Islet precursor cell (in vitro differentiated cells): ENCODE measurements at regions not wholly inside any gene's neighbourhood (a gene's known extent, or its start where the extent isn't known, plus 50 kb on each side); places are given as distances from the start of the nearest gene placed in this dataset.
"Not testable (repeated sequence)": the region's sequence is repeated elsewhere in the genome, so short reads cannot be mapped to it uniquely, and the experiment has no call there.

Experiments
- DNase-seq: peaks from one replicate; pipeline ENCODE4 v3.0.0-alpha.2; 2018

DNA sequence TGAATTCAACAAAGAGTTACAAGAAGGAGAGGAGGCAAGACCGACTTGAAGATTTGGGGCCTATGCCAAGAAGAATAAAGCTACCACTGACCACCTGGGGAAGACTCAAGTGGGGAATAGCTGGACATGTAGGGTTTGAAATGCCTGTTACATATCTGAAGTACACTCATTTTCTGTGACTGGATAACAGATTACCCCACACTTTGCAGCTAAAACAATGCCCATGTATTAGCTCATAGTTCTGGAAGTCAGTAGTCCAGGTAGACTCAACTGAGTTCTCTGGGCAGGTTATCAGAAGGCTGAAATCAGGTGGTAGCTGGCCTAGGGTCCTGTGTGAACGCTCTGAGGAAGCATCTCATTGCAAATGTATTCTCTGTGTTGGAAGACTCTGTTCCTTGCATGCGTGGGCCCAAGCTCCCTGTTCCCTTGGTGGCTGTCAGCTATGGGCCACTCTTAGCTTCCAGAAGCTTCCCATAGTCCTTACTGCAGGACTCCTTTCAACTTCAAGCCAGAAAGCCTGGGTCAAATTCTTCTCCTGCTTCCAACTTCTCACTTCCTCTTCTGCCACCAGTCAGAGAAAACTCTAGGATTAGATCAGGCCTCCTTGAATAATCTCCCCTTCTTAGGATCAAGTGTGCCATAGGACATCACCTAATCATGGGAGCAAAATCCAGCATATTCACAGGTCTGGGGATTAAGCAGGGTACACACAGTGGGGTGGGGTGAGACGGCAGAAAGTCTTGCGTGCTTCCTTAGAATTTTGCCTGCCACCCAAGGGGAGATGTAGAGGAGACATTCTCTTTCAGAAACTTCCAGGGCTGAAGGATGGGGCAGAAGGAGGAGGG, 187.8 kb downstream of the SHQ1 start:
- no peak for DNase-seq

DNA sequence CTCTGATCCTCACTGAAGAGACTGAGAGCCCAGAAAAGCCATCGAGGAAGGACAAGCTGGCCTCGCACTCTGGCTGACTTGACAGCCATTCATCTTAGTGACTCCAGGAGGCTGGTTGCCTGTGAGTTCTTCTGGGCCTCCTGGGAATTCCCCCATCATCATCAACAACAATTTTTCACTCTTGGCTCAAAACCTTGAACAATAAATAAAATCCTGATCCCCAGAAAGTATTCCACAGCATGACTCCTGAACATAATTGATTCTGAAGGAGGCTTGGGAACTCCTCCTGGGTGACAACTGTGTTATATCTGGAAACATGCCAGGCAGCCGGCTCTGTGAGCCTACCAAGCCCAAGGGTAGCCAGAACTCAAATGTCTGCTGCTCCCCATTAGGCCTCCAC, 188.6 kb downstream of the SHQ1 start:
- no peak for DNase-seq

DNA sequence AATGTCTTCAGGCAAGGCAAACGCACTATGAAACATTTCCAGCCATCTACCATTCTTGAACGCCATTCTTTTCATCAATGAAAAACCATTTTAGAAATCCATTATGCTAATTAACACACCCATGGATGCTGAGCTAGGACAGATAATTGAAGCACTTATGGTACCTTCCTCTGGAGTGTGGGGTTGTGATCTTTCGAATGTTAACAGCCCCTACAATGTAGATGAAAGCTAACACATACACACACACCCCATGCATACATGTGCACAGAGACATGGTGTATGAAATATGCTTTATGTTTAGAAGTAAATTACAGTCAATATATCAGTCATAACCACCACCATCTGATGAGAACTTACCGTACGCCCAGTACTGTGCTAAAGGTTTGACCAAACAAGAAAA, 189.1 kb downstream of the SHQ1 start:
- DNase-seq: no peak

DNA sequence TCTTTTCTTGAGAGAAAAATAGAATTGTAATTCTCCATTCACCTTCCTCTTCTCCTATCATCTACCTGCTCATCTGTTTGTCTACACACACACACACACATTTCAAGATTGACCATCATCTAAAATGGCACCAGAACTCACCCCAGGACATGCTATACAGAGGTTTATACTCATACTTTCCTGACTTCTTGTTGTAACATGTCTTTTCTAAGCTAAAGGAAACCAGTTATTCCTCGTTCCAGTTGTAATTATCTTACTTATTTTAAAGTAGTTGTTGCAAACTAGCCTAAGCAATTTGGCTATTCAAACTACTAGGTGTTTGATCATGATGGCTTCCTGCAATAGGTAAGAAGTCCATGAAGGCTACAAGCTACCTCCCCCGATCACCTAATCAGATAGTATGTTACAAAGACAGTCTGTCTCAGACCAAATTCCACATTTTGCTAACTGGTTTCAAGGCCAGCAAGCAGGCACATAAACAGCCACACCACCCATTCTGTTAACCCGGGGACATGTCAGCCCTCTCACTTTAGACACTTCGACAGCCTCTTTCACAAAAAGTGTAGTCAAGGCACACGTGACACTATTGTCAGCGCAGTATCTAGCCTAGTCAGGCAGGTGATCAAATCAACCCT, 189.7 kb downstream of the SHQ1 start:
- no peak for DNase-seq

DNA sequence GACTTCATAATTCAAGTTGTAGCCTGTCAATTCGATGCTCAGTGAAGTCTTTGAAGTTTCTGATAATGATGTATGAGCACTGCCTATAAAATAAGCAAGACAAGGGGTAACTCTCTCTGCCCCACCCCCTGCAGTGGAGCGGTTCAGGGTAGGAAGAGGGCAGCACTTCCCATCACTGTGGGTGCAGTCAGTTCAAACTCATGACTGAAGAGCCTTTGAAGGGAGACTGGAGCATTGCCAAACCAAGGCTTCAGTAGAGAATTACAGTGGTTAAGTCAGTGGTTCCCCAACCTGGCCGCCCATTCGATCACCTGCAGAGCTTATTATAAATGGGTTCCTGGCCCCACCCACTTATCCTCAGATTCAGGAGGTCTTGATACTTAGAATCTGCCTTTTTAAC, 190.6 kb downstream of the SHQ1 start:
- no peak for DNase-seq

DNA sequence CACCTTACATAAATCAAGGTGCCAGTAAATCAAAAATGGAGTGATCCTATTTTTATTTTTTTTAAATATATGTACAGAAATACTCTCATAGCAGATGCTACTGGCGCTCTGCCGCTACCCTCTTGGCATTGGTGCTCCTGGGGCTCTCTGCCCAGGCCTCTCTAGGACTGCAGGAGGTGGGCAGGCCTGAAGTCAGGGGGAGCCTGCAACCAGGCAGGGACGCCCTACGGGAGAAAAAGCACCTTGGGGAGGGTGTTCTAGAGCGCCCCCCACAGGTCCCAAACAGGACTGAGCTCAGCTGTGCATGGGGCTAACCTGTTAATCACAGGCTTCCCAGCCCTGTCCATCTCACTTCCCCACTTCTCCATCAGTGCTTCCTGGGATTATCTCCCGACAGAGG, 192.5 kb downstream of the SHQ1 start:
- no peak for DNase-seq

DNA sequence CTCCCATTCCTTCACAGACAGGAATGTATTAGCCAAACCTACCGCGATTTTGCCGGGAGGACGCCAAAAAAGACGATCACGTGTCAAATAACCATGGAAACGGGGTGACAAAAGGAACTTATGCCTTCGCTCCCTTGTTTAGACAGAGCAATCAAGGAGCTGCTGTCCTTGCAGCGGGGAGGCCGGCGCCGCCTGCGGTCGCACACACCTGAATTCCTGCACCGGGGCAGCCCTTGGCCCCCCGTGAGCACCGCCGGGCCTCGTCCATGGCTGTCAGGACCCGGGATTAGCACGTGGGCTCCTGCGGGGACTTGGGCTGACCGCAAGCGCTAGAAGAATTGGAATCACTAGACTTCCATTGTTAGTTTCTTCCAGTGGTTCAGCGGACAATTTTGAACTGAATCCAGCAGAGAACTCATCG, 193.1 kb downstream of the SHQ1 start:
- DNase-seq: peak; percentile 77

DNA sequence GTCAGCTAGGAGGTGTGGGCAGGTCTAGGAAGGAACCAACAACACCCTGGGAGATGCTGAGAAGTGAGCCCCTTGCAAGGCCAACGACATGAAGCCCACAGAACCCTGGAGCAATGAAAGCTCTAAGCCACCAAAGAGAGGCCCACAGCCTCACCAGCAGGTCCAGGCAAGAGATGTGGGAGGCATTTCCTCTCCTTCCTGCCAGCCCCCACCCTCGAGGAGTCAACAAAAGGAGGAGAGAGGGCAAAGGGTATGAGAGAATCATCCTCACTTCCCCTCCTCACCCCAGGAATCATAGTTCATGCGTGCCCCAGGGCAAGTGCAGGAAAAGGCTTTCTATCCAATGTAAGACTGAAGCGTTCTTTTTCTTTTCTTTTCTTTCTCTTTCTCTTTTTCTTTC, 195.8 kb downstream of the SHQ1 start:
- no peak for DNase-seq

DNA sequence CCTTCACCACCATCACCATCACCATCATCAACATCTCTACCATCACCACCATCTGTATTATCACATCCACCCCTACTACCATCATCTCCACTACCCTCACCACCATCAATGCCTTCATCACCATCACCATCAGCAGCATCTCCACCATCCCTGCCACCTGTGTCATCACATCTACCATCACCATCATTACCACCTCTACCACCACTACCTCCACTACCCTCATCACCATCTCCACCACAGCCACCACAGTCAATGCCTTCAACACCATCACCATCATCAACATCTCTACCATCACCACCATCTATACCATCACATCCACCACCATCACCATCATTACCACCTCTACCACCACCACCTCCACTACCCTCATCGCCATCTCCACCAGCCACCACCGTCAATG, 196.7 kb downstream of the SHQ1 start:
- no peak for DNase-seq

DNA sequence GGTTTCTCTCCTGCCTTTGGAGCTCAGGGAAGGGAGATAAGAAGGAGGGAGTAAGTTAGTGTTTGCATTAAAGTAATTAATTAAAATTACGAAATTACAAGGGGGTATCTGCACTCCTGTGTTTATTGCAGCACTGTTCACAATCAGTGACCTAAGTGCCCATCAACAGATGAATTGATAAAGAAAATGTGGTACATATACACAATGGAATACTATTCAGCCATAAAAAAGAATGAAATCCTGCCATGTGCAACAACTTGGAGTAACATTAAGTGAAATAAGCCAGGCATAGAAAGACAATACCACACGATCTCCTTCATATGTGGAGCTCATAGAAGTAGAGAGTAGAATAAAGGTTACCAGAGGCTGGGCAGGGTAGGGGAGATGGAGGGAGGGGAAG, 202.0 kb downstream of the SHQ1 start:
- no peak for DNase-seq

DNA sequence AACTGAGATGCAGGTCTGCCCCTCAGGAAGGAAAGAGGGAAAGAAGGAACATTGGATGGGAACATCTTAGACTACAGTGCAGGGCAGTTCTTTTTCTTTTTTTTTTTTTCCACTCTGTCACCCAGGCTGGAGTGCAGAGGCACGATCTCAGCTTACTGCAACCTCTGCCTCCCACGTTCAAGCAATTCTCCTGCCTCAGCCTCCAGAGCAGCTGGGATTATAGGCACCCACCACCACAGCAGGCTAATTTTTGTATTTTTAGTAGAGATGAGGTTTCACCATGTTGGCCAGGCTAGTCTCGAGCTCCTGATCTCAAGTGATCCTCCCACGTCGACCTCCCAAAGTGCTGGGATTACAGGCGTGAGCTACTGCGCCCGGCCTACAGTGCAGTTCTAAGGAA, 204.6 kb downstream of the SHQ1 start:
- DNase-seq: not testable (repeated sequence)

DNA sequence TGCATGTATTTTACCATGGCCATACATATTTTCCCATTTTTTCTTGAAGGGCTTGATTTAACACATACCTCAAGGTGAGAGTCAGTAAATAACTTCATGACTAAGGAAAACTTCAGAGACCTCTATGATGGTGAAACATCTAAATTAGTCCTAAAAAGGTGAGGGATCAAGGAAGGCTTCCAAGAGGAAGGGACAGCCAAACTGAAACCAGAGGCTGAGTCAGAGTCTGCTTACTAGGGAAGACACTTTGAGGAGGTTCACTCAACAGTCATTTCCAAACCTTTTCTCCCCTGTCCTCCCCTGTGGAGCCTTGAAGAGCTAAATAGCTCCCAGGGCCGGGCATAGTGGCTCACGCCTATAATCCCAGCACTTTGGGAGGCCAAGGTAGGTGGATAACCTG, 206.6 kb downstream of the SHQ1 start:
- no peak for DNase-seq

DNA sequence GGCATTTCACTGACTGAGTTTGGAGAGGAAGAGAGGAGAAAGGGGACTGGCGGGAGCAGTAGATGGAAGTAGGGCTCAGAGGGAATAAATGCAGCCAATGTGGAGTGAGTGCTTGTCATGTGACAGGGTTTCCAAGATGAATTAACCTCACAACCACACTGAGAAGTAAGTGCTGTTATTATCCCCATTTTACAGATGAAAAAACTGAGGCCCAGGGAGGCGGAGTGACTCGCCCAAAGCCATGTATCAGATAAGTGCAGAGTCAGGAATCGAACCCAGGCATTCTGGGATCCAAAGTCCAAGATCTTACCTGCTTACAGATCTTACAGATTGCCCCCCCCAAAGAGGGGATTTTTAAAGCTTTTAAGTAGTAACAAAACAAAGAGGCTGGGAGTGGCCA, 207.2 kb downstream of the SHQ1 start:
- no peak for DNase-seq

DNA sequence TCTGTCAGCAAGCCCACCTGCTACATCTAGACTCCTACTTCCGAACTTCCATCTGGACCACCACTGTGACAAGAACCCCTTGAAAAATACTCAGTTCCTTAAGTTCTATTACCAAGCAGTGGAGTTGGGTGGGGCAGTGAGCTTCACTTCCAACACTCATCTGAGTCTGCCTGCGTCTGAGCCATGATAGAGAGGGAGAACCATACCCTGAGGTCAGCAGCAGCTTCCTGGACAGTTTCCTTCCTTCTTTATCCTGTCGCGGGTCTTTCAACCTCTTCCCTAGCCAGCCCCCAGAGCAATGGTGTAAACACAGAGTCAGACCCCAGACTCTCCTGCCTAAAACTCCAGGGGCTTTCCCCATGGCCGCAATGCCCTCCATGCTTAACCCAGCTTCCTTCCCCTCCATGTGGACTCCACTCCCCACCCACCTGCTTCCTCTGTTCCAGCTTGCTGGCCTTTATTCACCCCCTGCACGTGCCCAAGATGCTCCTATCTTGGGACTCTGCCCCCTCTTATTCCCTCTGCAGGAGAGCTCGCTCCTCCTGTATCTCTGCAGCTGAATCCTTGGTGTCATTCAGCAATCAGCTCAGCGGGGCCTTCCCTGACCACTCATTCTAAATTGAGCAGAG, 211.2 kb downstream of the SHQ1 start:
- DNase-seq: no peak

DNA sequence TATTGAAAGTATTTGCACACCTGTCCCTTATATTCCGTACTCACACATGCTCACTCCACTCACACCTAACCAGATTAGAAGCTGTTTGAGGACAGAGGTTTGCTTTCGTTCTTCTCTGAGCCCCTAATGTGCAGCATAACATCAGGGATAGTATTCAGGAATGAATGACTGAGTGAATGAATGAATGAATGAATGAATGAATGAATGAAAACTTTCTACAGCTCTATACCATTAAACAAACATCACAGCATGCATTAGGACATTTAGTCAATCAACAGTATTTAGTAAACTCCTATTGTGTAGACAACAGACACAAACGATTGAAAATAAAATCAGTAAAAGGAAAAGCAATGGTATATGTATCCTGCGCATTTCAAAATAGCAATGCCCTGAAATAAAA, 212.7 kb downstream of the SHQ1 start:
- no peak for DNase-seq

DNA sequence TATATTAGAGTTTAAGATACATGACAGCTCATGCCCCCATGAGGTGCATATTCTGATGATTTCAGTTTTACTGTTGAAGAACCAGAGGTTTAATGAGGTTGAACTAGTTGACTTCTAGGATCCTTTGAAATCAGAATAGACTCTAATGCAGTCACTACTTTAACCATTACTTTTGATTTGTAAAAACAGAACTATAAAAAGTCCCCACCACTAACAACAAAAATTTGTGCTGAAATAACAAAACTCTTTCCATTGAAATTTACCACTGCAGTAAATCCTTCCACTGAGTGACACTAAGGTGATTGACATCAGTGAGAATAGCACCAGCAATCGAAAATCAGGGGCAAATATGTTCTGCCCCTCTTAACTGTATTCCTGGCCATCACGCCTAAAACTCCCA, 214.1 kb downstream of the SHQ1 start:
- no peak for DNase-seq

DNA sequence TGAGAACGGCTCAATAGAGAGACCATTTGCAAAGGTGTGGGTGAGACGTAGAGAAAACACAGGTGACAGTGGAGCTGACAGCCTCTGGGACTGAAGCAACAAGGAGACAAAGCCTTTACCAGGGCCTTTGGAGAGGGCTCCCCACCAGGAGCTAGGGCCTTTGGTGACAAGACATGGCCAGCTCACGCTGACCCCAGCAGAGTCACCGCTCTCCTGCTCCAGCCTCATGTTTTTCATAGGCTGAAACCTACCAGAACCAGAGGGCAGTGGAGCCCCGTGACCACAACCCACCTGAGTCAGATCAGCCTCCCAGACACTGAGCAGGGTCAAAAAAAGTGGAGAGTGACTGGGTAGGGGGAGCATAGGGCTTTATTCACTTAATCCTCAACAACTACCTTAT, 214.7 kb downstream of the SHQ1 start:
- no peak for DNase-seq

DNA sequence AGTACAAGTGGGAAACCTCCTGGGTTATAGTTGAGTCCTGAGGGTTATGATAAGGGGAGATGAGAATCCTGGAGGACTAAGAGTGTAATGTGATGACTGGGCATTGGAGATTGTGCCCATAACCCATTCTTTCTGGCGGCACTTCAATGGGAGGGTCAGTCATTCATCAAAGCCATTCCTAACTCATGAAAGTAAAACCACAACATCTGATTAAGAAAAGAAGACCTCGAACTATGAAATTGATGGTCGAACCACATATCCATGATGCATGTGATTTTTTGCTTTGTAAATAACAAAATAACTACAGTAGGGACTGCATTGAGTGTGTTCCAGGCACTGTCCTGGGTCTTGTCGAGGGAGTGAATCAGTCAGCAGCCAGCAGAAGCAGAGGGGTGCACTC, 215.1 kb downstream of the SHQ1 start:
- DNase-seq: no peak

DNA sequence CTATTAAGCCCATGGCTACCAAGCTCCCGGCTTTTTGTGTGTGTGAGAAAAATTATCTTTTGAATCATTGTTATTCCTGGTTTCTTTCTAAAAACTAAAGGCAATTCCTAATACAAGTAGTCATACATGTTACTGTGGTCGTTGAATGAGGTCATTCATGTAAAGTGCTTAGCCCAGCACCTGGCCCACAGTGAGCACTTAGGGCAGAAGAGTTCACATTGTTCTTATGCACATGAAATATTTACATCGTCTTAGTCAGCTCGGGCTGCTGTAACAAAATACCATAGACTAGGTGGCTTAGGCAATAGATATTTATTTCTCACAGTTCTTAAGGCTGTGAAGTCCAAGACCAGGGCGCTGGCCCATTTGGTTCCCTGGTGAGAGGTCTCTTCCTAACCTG, 216.1 kb downstream of the SHQ1 start:
- DNase-seq: no peak

DNA sequence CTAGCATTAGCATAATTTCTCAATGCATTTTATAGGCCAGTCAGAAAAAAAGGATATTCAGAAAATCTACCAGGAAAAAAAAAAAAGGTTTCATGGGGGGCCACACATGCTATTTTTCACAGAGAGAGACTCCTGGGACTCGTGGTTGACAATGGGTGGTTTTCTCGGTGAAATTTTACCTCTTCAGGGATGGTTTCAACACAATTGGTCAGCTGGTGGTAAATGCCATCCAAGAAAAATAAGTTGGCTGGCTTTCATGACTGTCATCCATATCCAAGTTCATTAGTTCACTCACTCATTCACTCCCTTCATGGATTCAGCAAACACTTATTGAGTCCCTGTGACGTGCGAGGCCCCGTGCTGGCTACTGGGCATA, 217.3 kb downstream of the SHQ1 start:
- DNase-seq: no peak

DNA sequence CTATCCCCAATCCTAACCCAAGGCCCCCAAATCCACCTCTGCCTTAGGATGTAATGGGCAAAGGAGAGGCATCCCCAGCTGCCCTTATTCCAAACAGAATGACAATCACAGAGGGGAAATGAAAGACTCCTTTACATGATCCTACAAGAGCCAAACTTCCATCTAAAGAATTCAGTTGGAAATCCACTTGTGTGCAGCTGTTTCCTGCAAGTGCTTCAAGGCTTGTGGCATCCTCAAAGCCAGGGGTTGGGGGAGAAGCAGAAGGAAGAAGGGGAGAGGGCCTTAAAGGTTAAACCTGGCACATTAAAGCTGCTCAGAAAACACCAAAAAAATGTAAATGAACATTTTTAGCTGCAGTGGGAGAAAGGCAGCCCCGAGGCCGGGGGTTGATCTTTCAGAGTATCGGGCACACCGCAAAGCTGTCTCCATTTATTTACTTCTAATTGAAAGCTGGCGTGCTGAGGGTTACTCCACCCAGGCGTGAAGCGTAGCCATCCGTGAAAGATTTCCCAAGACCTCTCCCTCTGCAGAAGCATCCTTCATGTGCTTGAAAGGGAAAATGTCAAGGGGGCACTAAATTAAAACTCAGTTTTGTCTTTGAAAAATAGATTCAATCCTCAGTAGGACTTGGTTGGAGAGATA, 217.8 kb downstream of the SHQ1 start:
- no peak for DNase-seq

DNA sequence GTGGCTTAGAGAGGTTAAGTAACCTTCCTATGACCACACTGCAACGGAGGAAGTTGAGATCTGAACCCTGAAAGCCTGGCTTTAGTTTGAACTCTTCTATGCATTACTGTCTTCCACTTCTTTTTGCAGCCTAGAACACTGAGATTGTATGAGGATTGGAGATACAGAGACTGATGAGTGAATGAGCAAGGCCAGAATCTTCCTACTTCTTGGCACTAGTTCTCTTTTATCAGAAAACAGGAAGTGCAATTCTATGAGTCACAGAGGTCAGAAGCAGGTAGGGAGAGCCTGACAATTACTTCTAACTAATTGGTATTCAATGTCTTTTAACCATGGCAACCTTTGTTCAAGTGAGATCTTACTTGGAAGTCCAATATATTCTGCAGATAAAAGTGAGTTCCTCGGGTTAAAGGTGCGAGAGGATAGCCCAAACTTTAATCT, 219.0 kb downstream of the SHQ1 start:
- DNase-seq: no peak

DNA sequence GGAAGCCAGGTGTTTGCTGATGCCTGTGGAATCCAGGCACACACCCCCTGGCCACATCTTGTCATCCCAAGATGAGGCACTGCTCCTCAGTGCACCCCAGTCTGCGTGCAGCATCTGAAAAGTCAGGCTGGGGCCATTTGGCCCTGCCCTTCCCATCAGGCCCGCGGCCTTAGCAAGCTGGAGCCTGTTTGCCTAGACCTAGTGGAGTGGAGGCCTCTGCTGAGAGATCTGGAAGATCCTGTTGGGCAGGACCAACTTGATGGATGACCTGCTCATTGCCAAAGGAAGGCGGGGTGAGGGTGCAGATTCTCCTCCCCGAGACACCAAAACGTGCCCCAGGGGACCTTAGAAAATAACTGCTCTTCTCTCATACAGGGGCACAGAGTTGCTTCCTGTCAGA, 220.2 kb downstream of the SHQ1 start:
- peak; percentile 87 for DNase-seq

DNA sequence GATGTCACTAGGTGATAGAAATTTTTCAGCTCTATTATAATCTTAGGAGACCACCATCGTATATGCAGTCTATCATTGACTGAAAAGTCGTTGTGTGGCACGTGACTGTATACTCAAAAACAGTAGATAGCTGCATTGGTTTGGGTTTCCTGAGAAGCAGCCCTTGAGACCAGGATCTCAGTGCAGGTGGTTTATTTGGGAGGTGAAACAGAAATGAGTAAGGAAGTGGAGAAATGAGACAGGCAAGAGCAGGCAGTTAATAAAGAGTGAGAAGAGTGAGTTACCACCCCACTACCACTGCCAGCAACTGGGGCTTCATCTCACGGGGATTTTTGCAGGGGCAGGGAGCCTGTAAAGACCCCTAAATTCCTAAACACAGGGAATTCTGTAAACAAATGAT, 221.0 kb downstream of the SHQ1 start:
- DNase-seq: no peak
